Colonic mucosa (tissue), 4 donors: ENCODE measurements at regions not wholly inside any gene's neighbourhood (a gene's known extent, or its start where the extent isn't known, plus 50 kb on each side); places are given as distances from the start of the nearest gene placed in this dataset.

Experiments
- DNase-seq: peaks from one replicate; pipeline ENCODE4 v3.0.0-alpha.2; 2020
- H3K27ac ChIP-seq: fragments of 200-600 bp; one replicate; pipeline ENCODE4 v1.8.0; 2021
- H3K27me3 ChIP-seq: fragments of 200-600 bp; one replicate; pipeline ENCODE4 v1.8.0; 2021
- H3K36me3 ChIP-seq: fragments of 200-600 bp; one replicate; pipeline ENCODE4 v1.8.0; 2021
- H3K4me1 ChIP-seq: fragments of 200-600 bp; one replicate; pipeline ENCODE4 v1.8.0; 2021; ENCODE audit warnings: mild to moderate bottlenecking
- H3K4me3 ChIP-seq: fragments of 200-600 bp; one replicate; pipeline ENCODE4 v1.8.0; 2021
- H3K9ac ChIP-seq, 2 donors: one replicate each; pipeline ENCODE4 v1.7.0; 2013; ENCODE audit warnings: control low read depth in 2 of 2, low read depth in 2 of 2, low read length in 2 of 2
- H3K9me3 ChIP-seq: fragments of 200-600 bp; one replicate; pipeline ENCODE4 v1.8.0; 2021
- CTCF ChIP-seq: fragments of 200-600 bp; IDR thresholded peaks from one replicate; pipeline ENCODE4 v1.8.0; 2022; ENCODE audit warnings: antibody characterized with exemption, mild to moderate bottlenecking
- intact Hi-C: fragments of 100-400 bp; cut with DNase I; formaldehyde crosslinking; loops from one replicate; pipeline ENCODE4 v1.14.1; 2022
- donor health status: healthy.
- donor health status: DM: no; HTN: no; CAD: no.
- donor health status: DM: no; HTN: no; CAD: no.

- H3K36me3 ChIP-seq: no peaks in the 10 kb centered on the region
- H3K4me3 ChIP-seq: no peak overlapping the region
- H3K27ac ChIP-seq: no peak overlapping the region
- no peaks in the 10 kb centered on the region for H3K9me3 ChIP-seq
- no peak overlapping the region for H3K9ac ChIP-seq
- TF ChIP-seq CTCF: no peak
- H3K4me1 ChIP-seq: no peaks in the 10 kb centered on the region
- H3K27me3 ChIP-seq: no peaks in the 10 kb centered on the region
- DNase-seq: no peak
- intact Hi-C loops: no loop called here
These were observed 222.1 kb upstream of the RHOBTB1 start for GRCh38 chr10:61166065-61166464.

DNA sequence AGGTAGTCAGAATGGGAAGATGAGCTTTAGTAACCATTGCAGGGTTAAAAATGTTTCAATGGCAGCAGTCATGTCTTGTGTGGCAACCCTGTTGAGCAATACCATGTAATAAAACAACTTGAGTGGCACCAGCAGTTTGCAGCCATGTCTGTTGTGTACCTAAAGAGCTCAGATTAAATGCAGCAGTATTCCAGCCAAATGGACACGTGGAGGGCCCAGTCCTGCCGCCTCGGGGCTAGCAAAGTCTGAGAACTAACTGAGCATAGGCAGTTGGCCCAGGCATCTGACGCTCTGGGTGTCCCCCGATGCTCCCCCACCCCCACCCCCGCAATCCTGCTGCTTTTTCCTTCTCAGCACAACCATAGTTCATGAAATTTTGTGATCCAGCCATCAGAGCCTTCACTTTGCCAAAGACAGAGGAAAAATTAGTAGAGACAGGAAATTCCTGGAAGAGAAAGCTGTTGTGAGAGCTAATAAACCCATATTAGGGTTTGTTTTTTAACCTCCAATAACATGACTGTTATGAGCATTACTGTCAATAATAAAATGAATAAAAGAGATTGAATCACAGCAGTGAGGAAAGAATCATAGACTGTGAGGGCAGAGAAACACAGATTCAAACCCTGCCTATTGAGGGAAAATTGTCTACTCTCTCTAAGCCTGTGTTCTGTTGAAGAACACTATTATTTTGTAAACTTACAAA is 220.6 kb upstream of the RHOBTB1 start:
- no peak for DNase-seq
- Histone ChIP-seq H3K4me1 (no peaks in the 10 kb centered on the region), H3K9ac (no peak overlapping the region), H3K9me3 (no peaks in the 10 kb centered on the region), H3K27ac (no peak overlapping the region), H3K4me3 (no peak overlapping the region), H3K27me3 (no peaks in the 10 kb centered on the region), H3K36me3 (no peaks in the 10 kb centered on the region)
- intact Hi-C loops: no loop called here
- TF ChIP-seq CTCF: no peak

DNA sequence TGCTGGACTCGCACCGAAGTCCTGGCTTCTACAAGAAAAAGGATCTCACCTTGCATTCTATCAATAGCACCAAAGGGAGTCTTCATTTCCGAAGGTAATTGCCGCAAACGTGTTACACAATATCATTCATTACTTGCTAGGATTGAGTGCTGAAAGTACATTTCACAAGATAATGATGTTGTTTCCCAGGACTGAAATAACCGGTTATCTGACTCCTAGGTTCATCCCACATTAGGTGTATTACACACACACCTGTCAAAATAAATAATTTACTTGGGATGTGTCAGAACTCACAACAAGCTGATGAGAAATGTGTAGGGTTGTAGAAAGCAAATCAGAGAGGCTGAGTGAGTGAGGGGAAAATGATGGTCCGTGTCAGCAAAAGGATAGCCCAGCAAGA is 219.4 kb upstream of the RHOBTB1 start:
- Histone ChIP-seq H3K27ac (no peak overlapping the region), H3K4me3 (no peak overlapping the region), H3K9ac (no peak overlapping the region), H3K36me3 (no peaks in the 10 kb centered on the region), H3K4me1 (no peaks in the 10 kb centered on the region), H3K27me3 (no peaks in the 10 kb centered on the region), H3K9me3 (no peaks in the 10 kb centered on the region)
- intact Hi-C loops: no loop called here
- no peak for DNase-seq
- TF ChIP-seq CTCF: no peak

DNA sequence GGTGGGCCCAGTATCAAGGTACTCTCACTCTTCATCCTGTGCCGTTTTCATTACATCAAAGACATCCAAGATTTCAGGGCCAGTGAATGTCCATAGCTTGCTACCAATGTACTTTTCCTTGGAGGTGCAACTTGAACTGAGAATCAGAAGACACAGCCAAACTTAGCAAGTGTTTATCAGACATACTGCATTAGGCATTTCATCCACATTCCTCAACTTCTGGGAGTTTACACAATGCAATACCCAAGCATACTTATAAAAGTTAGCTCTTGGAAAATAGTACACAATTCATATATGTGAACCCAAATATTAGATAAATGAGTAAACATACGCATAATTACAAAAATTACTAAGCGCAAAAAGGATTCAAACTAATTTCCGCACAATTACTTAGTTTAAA is 216.3 kb upstream of the RHOBTB1 start:
- DNase-seq: no peak
- Histone ChIP-seq H3K4me3 (no peak overlapping the region), H3K27me3 (no peaks in the 10 kb centered on the region), H3K9me3 (no peaks in the 10 kb centered on the region), H3K36me3 (no peaks in the 10 kb centered on the region), H3K27ac (no peak overlapping the region), H3K9ac (no peak overlapping the region), H3K4me1 (no peaks in the 10 kb centered on the region)
- intact Hi-C loops: no loop called here
- TF ChIP-seq CTCF: no peak

DNA sequence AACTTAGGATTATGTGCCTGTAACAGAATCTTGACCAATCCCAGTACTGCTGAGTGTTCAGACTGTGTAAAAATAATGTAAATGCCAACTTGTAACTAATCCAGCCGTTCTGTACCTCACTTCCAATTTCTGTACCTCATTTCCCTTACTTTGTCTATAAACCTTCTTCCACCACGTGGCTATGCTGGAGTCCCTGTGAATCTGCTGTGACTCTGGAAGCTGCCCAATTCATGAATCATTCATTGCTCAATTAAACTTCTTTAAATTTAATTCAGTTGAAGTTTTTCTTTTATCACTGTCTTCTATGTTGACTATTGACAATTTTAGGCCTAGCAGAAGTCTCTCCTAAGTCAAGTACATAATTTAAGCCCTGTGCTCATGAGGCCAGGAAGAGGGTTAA is 215.3 kb upstream of the RHOBTB1 start:
- Histone ChIP-seq H3K4me3 (no peak overlapping the region), H3K27ac (no peak overlapping the region), H3K36me3 (no peaks in the 10 kb centered on the region), H3K27me3 (no peaks in the 10 kb centered on the region), H3K9ac (no peak overlapping the region), H3K4me1 (no peaks in the 10 kb centered on the region), H3K9me3 (no peaks in the 10 kb centered on the region)
- DNase-seq: no peak
- intact Hi-C loops: no loop called here
- no peak for TF ChIP-seq CTCF
